A549 (cell line): ENCODE measurements at regions not wholly inside any gene's neighbourhood (a gene's known extent, or its start where the extent isn't known, plus 50 kb on each side); places are given as distances from the start of the nearest gene placed in this dataset.

Experiments
- EP300 ChIP-seq, 2 experiments: fragments of >200 bp; sonication (Bioruptor Twin); formaldehyde crosslinking; IDR thresholded peaks; 2 replicates in 1 of 2; 3 replicates in 1 of 2; pipeline ENCODE4 v1.6.1; 2016 to 2017
- JUN ChIP-seq, 2 experiments: fragments of >200 bp; sonication (Bioruptor Twin); formaldehyde crosslinking; IDR thresholded peaks; 2 replicates in 1 of 2; 3 replicates in 1 of 2; pipeline ENCODE4 v1.6.1; 2016 to 2017
- NPAS2 ChIP-seq: fragments of 250-450 bp; sonication (Bioruptor Pico); IDR thresholded peaks from 2 replicates; pipeline ENCODE4 v1.8.0; 2022; ENCODE audit warnings: mild to moderate bottlenecking, moderate library complexity, borderline replicate concordance
- POLR2A ChIP-seq: IDR thresholded peaks from 2 replicates; pipeline ENCODE4 v1.6.1; 2012; ENCODE audit warnings: mild to moderate bottlenecking, low read length
- RAD21 ChIP-seq, 2 experiments: fragments of >200 bp in 1 of 2; sonication (Bioruptor Twin) in 1 of 2; formaldehyde crosslinking in 1 of 2; IDR thresholded peaks in 1 of 2; conservative IDR thresholded peaks in 1 of 2; 2 replicates in 1 of 2; 3 replicates in 1 of 2; pipeline ENCODE4 v1.6.1; 2012 to 2018; ENCODE audit warnings: inconsistent platforms in 1 of 2
- RNF2 ChIP-seq: fragments of 200-600 bp; sonication (generic); IDR thresholded peaks from 2 replicates; pipeline ENCODE4 v1.6.1; 2016; ENCODE audit warnings: low read depth, mild to moderate bottlenecking, antibody characterized with exemption, moderate library complexity, borderline replicate concordance
- TF ChIP-seq, protein P1 (sequence below): fragments of >200 bp; sonication (Bioruptor Twin); formaldehyde crosslinking; IDR thresholded peaks from 3 replicates; pipeline ENCODE4 v1.5.1; 2016
- TF ChIP-seq, protein P2 (sequence below): IDR thresholded peaks from 2 replicates; pipeline ENCODE4 v1.6.1; 2012
- TF ChIP-seq, protein P3 (sequence below): fragments of 450-650 bp; IDR thresholded peaks from 2 replicates; pipeline ENCODE4 v1.6.1; 2014; ENCODE audit warnings: antibody characterized with exemption

DNA sequence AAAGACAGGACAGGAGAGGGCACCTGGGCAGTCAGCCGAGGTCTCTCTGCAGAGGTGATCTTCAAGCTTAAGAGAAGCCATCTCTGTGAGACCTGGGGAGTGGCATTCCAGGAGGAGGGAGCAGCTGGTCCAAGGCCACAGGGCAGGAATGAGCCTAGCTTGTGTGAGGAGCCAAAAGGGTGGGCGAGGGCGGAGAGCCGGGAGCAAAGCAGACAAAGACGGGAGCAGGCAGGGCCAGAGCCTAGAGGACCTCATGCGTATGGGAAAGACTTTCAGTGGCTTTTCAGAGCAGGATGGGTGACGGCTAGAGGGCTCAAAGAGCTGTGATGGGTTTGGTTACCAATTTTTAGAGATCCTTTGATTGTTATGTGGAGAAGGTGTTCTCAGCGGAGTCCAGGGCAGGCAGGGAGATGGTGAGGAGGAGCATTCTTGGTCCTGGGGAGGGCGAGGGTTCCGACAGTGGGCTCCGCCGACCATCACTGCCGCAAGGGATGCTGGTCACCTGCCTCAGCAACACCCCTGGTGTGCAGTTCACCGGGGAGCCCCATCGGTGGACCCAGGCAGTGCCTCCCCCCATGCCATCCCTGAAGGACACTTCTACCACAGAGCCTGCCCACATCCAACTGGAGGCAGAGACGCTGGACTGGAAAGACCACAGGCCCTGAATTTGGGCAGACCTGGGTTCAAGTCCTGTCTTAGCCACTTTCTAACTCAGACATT lies 122.9 kb upstream of the IRF2BP2 start:
- TF ChIP-seq, protein P1, sequence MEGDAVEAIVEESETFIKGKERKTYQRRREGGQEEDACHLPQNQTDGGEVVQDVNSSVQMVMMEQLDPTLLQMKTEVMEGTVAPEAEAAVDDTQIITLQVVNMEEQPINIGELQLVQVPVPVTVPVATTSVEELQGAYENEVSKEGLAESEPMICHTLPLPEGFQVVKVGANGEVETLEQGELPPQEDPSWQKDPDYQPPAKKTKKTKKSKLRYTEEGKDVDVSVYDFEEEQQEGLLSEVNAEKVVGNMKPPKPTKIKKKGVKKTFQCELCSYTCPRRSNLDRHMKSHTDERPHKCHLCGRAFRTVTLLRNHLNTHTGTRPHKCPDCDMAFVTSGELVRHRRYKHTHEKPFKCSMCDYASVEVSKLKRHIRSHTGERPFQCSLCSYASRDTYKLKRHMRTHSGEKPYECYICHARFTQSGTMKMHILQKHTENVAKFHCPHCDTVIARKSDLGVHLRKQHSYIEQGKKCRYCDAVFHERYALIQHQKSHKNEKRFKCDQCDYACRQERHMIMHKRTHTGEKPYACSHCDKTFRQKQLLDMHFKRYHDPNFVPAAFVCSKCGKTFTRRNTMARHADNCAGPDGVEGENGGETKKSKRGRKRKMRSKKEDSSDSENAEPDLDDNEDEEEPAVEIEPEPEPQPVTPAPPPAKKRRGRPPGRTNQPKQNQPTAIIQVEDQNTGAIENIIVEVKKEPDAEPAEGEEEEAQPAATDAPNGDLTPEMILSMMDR: no peak
- TF ChIP-seq, protein P2, sequence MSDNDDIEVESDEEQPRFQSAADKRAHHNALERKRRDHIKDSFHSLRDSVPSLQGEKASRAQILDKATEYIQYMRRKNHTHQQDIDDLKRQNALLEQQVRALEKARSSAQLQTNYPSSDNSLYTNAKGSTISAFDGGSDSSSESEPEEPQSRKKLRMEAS: no peak
- no peak for TF ChIP-seq RAD21 (conservative IDR thresholded peaks at IDR 0.05 in 1 of 2, IDR thresholded peaks at IDR 0.05 in 1 of 2)
- TF ChIP-seq POLR2A: no peak
- no peak for TF ChIP-seq JUN (IDR thresholded peaks at IDR 0.05)
- TF ChIP-seq EP300 (IDR thresholded peaks at IDR 0.05): no peak
- no peak for TF ChIP-seq NPAS2 (CRISPR knock-in tag)
- TF ChIP-seq RNF2: no peak
- TF ChIP-seq, protein P3, sequence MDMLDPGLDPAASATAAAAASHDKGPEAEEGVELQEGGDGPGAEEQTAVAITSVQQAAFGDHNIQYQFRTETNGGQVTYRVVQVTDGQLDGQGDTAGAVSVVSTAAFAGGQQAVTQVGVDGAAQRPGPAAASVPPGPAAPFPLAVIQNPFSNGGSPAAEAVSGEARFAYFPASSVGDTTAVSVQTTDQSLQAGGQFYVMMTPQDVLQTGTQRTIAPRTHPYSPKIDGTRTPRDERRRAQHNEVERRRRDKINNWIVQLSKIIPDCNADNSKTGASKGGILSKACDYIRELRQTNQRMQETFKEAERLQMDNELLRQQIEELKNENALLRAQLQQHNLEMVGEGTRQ: no peak
